DMS 273 (cell line): ENCODE measurements at regions not wholly inside any gene's neighbourhood (a gene's known extent, or its start where the extent isn't known, plus 50 kb on each side); places are given as distances from the start of the nearest gene placed in this dataset.
"Not testable (repeated sequence)": the region's sequence is repeated elsewhere in the genome, so short reads cannot be mapped to it uniquely, and the experiment has no call there.

ENCODE experiments used
- DNase-seq: peaks from one replicate; lab custom pipeline; 2025; ENCODE audit not compliant: unreplicated experiment; lab: John Stamatoyannopoulos, UW

DNA sequence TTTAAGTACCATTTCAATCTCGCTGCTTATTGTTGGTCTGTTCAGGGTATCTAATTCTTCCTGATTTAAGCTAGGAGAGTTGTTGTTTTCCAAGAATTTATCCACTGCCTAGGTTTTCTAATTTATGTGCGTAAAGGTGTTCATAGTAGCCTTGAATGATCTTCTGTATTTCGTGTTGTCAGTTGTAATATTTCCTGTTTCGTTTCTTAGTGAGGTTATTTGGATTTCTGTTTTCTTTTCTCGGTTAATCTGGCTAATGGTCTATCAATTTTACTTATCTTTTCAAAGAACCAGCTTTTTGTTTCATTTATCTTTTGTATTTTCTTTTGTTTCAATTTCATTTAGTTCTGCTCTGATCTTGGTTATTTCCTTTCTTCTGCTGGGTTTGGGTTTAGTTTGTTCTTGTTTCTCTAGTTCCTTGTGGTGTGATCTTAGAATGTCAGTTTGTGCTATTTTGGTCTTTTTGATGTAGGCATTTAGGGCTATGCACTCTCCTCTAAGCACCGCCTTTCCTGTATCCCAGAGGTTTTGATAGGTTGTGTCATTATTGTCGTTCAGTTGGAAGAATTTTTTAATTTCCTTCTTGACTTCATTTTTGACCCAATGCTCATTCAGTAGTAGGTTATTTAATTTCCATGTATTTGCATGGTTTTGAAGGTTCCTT lies 92.5 kb upstream of the CSRP2 start:
- DNase-seq, result not testable (repeated sequence)

DNA sequence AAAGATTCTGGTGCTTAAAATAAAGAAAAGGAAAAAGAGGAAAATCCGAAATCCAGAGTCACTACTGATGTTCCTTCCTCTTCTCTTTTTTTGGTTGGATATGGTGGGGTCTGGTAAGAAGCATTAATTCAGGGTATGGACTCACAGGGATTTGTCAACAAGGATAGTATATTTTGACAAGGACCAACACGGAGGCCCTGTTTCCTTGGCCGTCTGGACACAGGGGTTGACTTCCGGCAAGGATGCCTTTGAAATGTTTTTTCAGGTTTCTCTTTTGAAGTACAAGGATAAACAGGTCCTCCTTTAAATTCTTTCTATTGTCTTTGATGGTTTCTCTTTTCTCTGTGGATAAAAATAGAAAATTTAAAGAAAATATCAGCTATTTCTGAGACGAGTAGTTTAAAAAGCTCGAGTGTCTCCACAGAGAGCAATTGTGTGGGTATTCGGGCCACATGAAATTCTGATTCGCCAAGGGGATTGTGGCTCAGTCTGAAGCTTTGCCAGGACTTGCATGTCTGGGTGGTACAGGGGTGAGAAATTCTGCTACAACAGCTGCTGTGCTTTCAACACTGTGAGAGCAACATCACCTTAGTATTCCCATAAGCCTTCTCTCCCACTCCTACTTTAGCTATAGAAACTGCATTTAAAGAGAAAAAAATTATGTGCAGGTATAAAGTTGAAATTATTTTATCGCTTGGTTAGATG lies 88.5 kb upstream of the CSRP2 start:
- peak; percentile 12 for DNase-seq

DNA sequence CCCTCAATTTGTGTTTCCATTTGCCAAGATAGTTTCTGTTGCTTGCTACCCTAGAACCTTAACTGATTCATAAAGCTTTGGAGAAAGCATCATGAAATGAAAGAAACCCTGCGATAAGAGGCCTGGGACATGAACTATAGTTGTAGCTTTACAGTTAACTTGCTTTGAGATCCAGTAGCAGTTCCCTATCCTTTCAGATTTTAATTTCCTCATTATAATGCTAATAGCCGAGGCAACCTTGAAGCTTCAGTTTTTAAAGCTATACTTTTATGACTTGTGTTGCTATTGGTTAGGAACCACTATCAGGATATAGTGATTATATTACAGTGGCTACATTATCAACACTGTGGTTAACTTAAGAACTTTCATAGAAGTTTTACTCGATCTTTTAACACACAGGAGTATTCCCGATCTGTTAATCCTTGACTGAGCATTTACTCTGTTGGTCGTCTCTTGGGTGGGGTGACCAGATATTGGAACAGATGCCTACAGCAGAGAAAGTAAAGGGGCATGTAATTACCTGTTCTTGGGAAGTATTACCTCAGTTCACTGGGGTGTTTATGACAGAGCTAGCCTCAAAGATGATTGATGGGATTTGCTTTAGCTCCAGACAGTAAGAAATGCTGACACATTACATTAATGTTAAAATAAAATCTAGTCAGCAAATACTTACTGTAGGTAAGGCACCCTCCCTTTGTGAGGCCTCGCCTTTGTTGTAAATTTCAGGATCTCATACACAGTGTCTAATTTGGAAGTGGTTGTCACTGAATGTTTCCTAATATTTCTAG lies 86.2 kb upstream of the CSRP2 start:
- DNase-seq, result no peak

DNA sequence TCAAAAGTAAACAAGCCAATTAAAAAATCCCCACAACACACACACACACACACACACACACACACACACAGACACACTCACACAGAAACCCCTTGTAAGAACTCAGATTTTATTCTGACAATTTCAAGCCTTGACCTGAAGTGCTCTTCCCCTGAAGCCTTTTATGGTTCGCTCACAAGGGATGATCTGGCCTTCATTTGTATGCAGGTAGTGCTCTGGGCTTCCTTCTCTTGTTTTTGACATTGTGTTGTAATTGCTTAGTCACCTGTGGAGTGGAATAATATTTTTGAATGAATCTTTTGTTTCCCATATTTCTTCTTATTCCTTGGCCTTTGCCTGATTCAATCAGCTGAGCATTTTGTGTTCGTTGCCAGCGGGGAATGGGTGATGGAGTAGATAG lies 83.3 kb upstream of the CSRP2 start:
- DNase-seq, result no peak

DNA sequence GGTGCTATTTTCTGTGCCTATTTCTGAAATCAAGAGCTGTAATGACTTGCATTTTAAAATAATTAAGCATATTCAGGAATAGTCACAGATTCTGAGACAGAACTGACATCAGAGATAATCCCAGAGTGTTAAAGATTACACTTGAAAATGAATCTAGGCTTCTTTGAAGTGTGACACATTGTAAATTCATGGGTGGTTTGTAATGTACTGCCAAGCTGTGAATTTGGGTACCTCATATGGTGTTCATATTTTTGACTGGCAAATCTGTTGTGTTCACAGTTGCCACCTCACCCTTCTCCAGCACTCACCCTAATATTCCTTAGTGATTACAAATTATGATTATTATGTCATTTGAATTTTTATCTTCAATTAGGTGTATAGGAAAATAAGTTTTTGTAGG lies 78.5 kb upstream of the CSRP2 start:
- no peak for DNase-seq

DNA sequence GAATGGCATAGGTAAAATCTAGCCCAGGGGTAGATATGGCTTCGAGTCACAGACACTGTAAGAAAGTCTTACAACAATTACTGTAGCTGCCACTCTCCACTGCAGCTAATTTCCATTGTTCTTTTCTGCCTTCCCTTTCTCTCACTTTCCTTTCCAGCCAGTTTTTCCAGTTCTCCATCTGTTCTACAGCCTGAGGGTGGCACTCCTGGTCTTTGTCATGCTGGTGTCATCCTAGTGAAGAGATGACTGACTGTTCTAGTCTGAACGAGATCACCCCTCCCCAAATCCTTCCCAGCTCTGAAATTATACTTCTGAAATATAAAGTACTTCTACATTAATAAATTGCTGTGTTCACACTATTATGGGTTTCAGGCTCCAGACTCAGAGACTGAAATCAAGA lies 74.2 kb upstream of the CSRP2 start:
- peak; percentile 29 for DNase-seq

DNA sequence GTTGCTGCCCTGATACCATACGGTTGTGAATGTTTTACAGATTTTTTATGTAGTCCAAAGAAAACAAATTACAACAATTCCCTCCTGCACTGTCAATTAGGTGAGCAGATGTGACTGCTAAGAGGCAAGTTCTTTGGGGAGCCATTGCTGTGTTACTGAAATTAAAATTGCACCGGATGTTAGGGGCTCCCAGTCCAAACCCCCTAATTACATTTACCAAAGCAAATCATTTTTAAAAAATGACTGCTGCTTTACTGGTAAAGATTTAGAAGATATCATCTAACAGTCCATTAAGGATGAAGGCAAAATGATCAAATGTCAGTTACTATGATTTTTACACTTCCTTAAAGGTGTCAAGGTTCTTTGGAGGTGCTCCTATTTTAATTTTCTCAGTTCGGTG lies 70.1 kb upstream of the CSRP2 start:
- DNase-seq, result peak; percentile 2

DNA sequence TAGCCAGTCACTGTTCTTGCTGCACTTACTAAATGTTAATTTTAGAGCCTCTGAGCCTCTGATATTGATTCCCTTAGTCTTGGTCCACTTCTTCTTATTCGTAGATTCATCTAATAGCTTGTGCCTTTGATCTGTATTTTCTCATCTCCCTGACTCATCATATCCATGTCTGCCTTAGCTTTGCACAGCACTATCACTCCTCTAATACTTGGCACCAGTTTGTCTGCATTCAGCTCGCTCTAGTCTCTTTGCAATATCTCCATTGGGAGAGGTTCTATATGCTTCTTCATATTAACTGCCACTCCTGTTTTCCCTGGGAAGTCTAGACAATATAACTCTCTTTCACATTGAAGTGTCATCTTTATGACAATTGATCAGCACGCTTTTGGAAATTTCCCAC lies 68.5 kb upstream of the CSRP2 start:
- DNase-seq, result no peak

DNA sequence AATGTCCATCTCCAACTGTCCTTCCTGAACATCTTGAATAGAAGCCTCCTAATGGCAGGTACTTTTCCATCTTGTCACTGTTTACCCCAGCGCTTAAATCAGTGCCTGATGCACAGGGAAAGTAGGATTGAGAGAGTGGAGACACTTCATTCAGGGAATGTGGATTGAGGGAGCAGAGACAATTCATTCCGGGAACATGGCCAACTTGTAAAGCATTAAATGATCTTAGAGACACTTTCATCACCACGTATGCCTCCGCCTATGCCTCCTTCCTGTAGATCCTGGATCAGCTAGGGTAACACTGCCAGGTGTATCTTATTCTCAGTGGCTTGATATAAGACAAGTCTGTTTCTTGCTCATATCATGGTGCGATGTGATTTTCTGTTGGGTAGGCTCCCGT lies 67.6 kb upstream of the CSRP2 start:
- DNase-seq, result peak; percentile 3

DNA sequence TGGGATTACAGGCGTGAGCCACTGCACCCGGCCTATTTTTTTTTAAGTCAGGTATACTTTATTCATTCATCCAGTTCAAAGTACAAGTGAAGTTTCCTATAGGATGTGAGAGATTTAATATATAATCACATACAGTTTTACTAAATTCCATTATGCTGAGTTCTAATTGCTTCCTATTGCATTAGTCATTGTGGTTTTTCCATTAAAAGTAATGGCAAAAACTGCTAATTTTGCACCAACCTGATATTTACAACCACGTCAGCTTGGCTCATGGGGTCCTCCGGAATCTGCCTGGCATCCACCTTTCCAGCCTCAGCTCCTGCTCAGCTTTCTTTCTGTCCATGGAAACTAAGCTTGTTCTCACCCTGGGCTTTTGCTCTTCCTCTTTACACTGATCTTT lies 67.0 kb upstream of the CSRP2 start:
- no peak for DNase-seq

DNA sequence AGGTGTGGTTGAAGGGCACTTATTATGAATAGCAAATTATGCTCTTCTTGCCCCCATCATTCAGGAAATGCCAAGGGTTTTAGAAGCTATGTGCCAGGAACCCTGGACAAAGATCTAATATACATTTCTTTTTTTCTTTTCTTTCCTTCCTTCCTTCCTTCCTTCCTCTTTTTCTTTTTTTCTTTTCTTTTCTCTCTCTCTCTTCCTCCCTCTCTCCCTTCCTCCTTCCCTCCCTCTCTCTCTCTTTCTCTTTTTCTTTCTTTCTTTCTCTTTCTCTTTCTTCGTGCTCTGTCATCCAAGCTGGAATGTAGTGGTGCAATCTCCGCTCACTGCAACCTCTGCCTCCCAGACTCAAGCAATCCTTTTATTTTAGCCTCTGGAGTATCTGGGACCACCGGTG lies 66.1 kb upstream of the CSRP2 start:
- DNase-seq, result no peak

DNA sequence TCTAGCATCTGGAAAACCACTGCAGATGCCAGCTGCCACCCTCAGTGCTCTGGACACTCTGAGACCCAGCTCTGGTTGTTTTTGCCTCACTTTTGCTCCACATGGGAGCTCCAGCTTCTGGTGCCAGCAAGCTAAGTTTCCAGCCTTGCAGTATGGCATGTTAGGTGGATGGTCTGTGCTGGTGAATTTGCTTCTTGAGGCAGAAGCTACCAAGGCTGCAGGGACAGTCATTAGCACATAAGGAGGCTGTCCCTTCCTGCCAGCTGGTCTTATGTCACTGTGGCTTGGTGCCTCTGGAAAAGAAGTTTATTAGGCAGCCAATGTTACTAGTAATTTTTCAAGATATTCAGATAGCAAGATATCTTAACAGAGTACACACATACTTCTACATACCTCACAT lies 64.2 kb upstream of the CSRP2 start:
- DNase-seq, result no peak

DNA sequence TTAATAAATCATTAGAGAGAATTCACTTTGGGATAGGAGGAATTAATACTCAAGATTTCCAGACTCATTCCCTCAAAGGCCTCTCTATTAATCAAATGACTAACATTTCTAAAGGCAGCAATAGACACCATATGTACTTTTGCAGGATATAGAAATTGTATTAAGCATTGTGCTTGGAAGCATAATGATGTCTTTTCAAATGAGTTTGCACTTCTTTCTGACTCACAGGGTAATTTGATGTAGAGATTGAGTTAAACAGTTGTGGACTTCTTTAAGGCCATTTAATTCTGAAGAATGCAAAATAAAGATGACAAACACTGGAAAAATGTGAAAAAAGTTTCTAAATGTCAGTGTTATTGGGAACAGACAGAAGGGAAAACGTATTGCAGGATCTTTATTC lies 63.4 kb upstream of the CSRP2 start:
- no peak for DNase-seq

DNA sequence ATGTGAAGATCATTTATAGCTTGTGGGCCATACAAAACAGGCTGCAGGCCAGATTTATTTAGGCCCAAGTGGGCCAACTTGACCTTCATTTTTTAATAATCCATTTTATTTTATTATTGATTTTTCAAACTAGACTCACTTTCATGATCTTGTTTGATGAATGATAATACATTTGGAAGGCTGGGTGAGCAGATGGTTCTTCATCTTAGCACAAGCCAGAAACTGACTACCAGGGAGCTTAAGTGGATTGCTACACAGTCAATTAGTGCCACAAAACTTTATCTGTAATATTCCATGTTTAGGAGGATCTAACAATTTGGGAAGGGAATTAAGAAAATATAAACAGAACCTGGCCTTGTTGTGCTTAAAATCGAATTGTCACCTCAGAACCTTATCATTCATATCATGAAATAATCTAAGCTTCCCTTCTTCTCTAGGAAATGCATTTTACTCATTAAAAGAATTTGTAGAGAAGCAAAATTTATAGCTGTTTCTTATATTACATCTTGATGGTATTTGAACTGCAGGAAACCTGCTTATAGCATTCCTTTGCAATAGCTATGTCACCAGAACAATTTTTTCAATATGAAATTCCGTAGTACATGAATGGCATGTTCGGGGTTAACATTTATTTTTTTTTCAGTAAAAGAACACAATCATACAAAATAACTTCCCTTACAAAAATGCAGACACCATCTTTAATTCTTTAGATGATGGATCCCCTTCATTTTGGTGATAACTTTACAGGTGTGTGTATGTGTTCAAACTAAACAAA lies 62.0 kb upstream of the CSRP2 start:
- DNase-seq, result peak; percentile 13

DNA sequence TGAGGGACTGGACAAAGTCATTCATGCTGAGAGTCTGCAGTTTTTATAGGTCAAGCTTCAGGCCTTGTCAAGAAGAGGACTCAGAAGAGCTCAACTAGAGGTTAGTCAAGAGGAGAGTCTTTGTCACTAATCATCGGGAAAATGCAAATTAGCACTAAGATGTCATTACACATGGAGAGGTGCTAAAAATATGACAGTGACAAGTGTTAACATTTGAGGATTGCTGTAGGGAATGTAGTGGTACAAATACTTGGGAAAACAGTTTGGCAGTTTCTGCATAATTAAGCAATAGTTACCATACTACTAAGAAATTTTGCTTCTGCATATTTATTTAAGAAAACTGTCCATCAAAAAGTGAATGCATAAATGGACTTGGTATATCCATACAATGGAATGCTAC lies 60.9 kb upstream of the CSRP2 start:
- no peak for DNase-seq

DNA sequence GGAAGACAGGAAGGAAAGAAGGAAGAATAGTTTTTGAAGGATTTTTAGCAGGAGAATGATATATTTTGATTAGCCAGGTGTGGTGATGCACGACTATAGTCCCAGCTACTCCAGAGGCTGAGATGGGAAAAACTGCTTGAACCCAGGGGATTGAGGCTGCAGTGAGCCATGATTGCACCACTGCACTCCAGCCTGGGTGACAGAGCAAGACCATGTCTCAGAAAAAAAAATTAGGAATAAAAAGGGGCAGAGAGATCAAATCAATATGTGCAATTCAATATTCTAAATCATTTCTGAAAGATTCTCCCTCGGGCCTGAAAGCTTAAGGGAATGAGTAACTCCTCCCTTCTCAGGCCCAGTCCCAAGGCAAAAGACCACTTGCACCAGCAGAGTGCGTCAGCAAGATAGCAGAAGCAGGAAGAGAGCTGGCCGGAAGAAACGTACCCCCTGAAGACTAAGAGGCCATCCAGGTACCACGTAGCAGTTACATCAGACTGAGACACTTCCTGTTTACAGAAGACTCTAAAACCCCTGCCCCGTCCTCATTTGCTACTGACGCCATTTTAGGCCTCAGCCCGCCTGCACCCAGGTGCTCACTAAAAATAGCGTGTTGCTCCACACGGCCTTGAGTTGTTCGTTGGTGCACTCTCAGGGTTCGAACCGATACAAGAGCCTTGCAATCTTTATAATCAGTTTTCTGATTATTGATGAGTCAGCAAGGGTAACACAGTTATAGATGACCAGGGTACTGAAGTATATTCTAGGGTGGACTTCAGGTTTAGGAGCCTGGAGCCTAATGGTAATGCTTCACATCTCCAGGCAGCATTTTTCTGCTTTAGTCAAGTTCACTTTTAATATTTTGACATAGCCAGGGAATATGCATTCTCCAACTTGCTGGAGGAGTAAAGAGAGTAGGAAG lies 57.7 kb upstream of the CSRP2 start:
- DNase-seq, result no peak

DNA sequence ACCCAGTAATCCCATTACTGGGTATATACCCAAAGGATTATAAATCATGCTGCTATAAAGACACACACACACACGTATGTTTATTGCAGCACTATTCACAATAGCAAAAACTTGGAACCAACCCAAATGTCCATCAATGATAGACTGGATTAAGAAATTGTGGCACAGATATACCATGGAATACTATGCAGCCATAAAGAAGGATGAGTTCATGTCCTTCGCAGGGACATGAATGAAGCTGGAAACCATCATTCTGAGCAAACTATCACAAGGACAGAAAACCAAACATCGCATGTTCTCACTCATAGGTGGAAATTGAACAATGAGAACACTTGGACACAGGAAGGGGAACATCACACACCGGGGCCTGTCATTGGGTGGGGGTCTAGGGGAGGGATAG lies 54.6 kb upstream of the CSRP2 start:
- not testable (repeated sequence) for DNase-seq

DNA sequence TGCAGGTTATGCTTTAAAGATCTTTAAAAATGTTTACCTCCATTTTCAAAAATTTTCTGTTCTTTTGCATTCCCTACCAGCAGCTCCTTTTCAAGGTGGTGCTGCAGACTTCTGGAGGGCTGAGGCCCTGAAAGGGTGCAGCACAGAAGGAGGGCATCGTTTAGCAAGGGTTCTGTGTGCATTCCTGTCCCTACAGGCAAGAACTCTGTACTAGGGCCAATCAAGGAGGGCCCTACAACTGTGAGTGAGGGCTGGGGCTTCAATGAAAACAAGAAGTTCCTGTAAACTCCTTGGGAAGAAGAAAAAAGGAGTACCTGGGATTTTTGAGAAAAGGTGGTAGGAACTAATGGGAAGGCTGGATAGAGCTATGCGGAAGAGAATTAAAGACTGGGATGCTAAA lies 50.7 kb upstream of the CSRP2 start:
- DNase-seq, result no peak
